KMS-11 (cell line): ENCODE measurements at regions not wholly inside any gene's neighbourhood (a gene's known extent, or its start where the extent isn't known, plus 50 kb on each side); places are given as distances from the start of the nearest gene placed in this dataset.

Experiments
- H2AFZ ChIP-seq: fragments of 200-600 bp; sonication (generic); 2 replicates; pipeline ENCODE4 v1.6.1; 2016; ENCODE audit warnings: antibody characterized with exemption, mixed run types, low read depth
- H3K27ac ChIP-seq: fragments of 200-600 bp; sonication (generic); 2 replicates; pipeline ENCODE4 v1.6.1; 2016; ENCODE audit warnings: mild to moderate bottlenecking, mixed run types
- H3K27me3 ChIP-seq: fragments of 200-600 bp; sonication (generic); 2 replicates; pipeline ENCODE4 v1.6.1; 2017; ENCODE audit warnings: mild to moderate bottlenecking, low read depth, mixed run types, moderate library complexity; ENCODE audit not compliant: insufficient read depth
- H3K36me3 ChIP-seq: fragments of 200-600 bp; sonication (generic); 2 replicates; pipeline ENCODE4 v1.6.1; 2017; ENCODE audit warnings: mild to moderate bottlenecking, mixed run types; ENCODE audit not compliant: insufficient read depth
- H3K4me1 ChIP-seq: fragments of 200-600 bp; sonication (generic); 2 replicates; pipeline ENCODE4 v1.6.1; 2016; ENCODE audit warnings: mild to moderate bottlenecking, low read depth, mixed run types; ENCODE audit not compliant: poor library complexity, severe bottlenecking
- H3K4me2 ChIP-seq: fragments of 200-600 bp; sonication (generic); 2 replicates; pipeline ENCODE4 v1.7.0; 2016; ENCODE audit warnings: mild to moderate bottlenecking, mixed run types
- H3K4me3 ChIP-seq: fragments of 200-600 bp; sonication (generic); IDR thresholded peaks from 2 replicates; pipeline ENCODE4 v1.6.1; 2017; ENCODE audit warnings: low read depth, low read length, mixed read lengths; ENCODE audit not compliant: insufficient read depth
- H3K79me2 ChIP-seq: fragments of 200-600 bp; sonication (generic); 2 replicates; pipeline ENCODE4 v1.6.1; 2016; ENCODE audit warnings: low read depth, mixed run types; ENCODE audit not compliant: insufficient read depth
- H3K9ac ChIP-seq: fragments of 200-600 bp; sonication (generic); 2 replicates; pipeline ENCODE4 v1.6.1; 2016; ENCODE audit warnings: mild to moderate bottlenecking, mixed run types
- H4K20me1 ChIP-seq: fragments of 200-600 bp; sonication (generic); 2 replicates; pipeline ENCODE4 v1.6.1; 2016; ENCODE audit warnings: mild to moderate bottlenecking, mixed run types; ENCODE audit not compliant: insufficient read depth
- TF ChIP-seq, protein P1 (sequence below): fragments of 200-600 bp; sonication (generic); conservative IDR thresholded peaks from 2 replicates; pipeline ENCODE4 v1.6.1; 2017; ENCODE audit warnings: low read depth, mild to moderate bottlenecking, antibody characterized with exemption, low read length, moderate library complexity, mixed read lengths

DNA sequence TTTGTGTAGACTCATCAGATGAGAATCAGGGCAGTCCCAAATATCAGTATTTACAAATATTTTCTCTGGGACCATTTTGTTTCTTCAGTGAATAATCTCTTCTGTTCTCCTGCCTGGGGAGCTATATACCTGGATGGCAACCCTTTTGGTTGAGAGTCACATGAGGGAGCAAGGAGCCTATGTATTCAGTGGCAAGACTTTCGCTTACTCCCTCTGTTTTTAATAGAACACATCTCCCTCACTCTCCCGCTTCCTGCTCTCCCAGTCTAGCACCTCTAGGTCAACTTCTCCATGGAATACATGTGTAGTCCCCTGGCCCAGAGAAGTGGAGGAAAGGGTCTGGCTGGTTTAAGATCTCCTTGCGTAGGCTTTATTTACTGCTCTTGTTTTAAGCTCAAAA, 600.3 kb downstream of the CCDC85A start:
- Histone ChIP-seq H4K20me1 (no peaks in the 10 kb centered on the region), H3K27me3 (no peaks in the 10 kb centered on the region), H3K4me3 (no peak overlapping the region), H2AFZ (no peak overlapping the region), H3K79me2 (no peaks in the 10 kb centered on the region), H3K36me3 (no peaks in the 10 kb centered on the region), H3K4me1 (no peaks in the 10 kb centered on the region), H3K4me2 (no peak overlapping the region), H3K27ac (no peak overlapping the region), H3K9ac (no peak overlapping the region)
- TF ChIP-seq, protein P1, sequence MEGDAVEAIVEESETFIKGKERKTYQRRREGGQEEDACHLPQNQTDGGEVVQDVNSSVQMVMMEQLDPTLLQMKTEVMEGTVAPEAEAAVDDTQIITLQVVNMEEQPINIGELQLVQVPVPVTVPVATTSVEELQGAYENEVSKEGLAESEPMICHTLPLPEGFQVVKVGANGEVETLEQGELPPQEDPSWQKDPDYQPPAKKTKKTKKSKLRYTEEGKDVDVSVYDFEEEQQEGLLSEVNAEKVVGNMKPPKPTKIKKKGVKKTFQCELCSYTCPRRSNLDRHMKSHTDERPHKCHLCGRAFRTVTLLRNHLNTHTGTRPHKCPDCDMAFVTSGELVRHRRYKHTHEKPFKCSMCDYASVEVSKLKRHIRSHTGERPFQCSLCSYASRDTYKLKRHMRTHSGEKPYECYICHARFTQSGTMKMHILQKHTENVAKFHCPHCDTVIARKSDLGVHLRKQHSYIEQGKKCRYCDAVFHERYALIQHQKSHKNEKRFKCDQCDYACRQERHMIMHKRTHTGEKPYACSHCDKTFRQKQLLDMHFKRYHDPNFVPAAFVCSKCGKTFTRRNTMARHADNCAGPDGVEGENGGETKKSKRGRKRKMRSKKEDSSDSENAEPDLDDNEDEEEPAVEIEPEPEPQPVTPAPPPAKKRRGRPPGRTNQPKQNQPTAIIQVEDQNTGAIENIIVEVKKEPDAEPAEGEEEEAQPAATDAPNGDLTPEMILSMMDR: no peak

DNA sequence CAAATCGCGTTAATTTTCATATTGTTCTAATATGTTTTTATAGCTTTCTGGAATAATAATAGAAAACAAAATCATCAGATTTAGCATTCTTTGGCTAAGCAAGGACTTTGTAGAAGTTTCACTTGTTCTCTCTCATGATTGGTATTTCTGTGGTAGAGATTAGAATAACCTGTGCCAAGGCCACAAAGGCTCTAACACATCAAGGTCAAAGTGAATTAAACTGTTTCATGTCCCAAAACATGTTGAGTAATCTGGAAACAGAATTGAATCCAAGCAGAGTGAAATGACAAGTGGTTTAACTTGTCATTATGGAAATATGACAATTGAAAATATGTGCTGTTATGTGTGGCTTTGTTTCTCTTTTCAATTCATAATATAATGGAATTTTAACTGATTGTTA, 617.4 kb downstream of the CCDC85A start:
- TF ChIP-seq, protein P1: no peak
- Histone ChIP-seq H2AFZ (no peak overlapping the region), H3K4me3 (no peak overlapping the region), H3K27me3 (no peaks in the 10 kb centered on the region), H3K27ac (no peak overlapping the region), H3K4me1 (no peaks in the 10 kb centered on the region), H4K20me1 (no peaks in the 10 kb centered on the region), H3K79me2 (no peaks in the 10 kb centered on the region), H3K36me3 (no peaks in the 10 kb centered on the region), H3K9ac (no peak overlapping the region), H3K4me2 (no peak overlapping the region)

DNA sequence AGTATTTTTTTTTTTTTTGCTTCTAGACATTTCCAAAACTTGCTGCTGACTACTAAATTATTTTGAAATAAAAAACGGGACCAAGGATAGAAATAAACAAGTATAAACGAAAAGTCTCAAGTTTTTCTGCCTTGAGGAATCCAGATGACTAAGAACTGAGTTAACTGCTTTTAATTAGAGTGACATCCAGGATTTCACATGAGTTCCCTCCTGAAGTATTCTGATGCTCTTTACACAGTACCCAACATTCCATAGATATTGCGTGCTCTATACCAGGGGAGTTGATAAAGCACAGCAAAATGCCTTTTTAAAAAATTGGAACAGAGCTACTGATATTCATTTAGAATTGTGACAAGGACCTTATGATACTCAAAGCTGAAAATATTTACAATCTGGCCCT, 618.0 kb downstream of the CCDC85A start:
- Histone ChIP-seq H3K27ac (no peak overlapping the region), H3K9ac (no peak overlapping the region), H3K36me3 (no peaks in the 10 kb centered on the region), H2AFZ (no peak overlapping the region), H3K4me2 (no peak overlapping the region), H3K4me1 (no peaks in the 10 kb centered on the region), H4K20me1 (no peaks in the 10 kb centered on the region), H3K79me2 (no peaks in the 10 kb centered on the region), H3K4me3 (no peak overlapping the region), H3K27me3 (no peaks in the 10 kb centered on the region)
- TF ChIP-seq, protein P1: no peak

DNA sequence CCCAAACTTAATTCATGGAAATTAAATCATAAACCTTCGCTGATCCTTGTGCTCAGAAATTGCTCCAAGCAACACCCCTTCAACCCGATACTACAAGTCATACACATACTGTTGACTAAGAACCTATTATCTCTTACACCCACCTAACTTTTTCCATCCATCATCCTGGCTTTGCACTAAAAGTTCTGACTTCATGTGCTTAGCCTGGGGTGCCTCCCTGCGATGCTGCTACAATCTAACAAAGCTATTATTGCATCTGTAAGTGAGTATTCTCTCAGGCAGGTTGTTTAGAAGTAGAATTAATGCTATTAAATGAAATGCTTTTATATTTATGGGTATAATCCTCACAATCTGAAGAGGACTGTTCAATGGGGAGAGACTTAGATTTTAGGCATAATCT, 619.8 kb downstream of the CCDC85A start:
- Histone ChIP-seq H4K20me1 (no peaks in the 10 kb centered on the region), H3K36me3 (no peaks in the 10 kb centered on the region)

More for the DNA sequence above, 619.8 kb downstream of the CCDC85A start:
- H2AFZ ChIP-seq: no peak overlapping the region
- no peak overlapping the region for H3K4me2 ChIP-seq
- H3K4me3 ChIP-seq: no peak overlapping the region
- no peaks in the 10 kb centered on the region for H3K27me3 ChIP-seq
- H3K4me1 ChIP-seq: no peaks in the 10 kb centered on the region
- TF ChIP-seq, protein P1: no peak
- no peak overlapping the region for H3K27ac ChIP-seq
- H3K79me2 ChIP-seq: no peaks in the 10 kb centered on the region
- no peak overlapping the region for H3K9ac ChIP-seq
